CD8-positive, alpha-beta memory T cell (primary cell): ENCODE measurements at regions not wholly inside any gene's neighbourhood (a gene's known extent, or its start where the extent isn't known, plus 50 kb on each side); places are given as distances from the start of the nearest gene placed in this dataset.

Experiments
- CTCF ChIA-PET: fragments of 350-600 bp; sonication (Branson Sonifier 250); formaldehyde crosslinking; loops from one replicate; lab custom pipeline; 2021; ENCODE audit warnings: antibody characterized with exemption; lab: Charles Lee
- POLR2A ChIA-PET: fragments of 350-600 bp; sonication (Branson Sonifier 250); formaldehyde crosslinking; loops from one replicate; lab custom pipeline; 2021; ENCODE audit warnings: antibody characterized with exemption; lab: Charles Lee
- DNase-seq, 5 donors: peaks; one replicate each; pipeline versions ENCODE4 v3.0.0 to v3.0.0-alpha.2; 2020 to 2022; ENCODE audit warnings: mixed read lengths in 1 of 5
- H3K27ac ChIP-seq: one replicate; pipeline ENCODE4 v1.7.0; 2013; ENCODE audit warnings: low read depth, mild to moderate bottlenecking, low read length, moderate library complexity
- H3K27me3 ChIP-seq: 2 replicates; pipeline ENCODE4 v1.7.0; 2013; ENCODE audit warnings: low read length, mild to moderate bottlenecking; ENCODE audit not compliant: insufficient read depth, poor library complexity, severe bottlenecking
- H3K36me3 ChIP-seq: 2 replicates; pipeline ENCODE4 v1.7.0; 2013; ENCODE audit warnings: mild to moderate bottlenecking, low read length, moderate library complexity; ENCODE audit not compliant: insufficient read depth
- H3K4me1 ChIP-seq: 2 replicates; pipeline ENCODE4 v1.7.0; 2013; ENCODE audit warnings: mild to moderate bottlenecking, low read length, moderate library complexity; ENCODE audit not compliant: insufficient read depth
- H3K4me3 ChIP-seq: 2 replicates; pipeline ENCODE4 v1.7.0; 2013; ENCODE audit warnings: mild to moderate bottlenecking, low read length
- H3K9me3 ChIP-seq: 2 replicates; pipeline ENCODE4 v1.7.0; 2013; ENCODE audit warnings: mild to moderate bottlenecking, low read length
- H3K27ac Mint-ChIP-seq, 8 donors: one replicate each; pipeline ENCODE4 v1.8.0; 2020 to 2021; ENCODE audit warnings: mixed read lengths in 8 of 8, mild to moderate bottlenecking in 6 of 8, inconsistent platforms in 3 of 8, moderate library complexity in 3 of 8
- H3K27me3 Mint-ChIP-seq, 2 donors: one replicate each; pipeline ENCODE4 v1.8.0; 2020 to 2021; ENCODE audit warnings: mixed read lengths in 2 of 2, mild to moderate bottlenecking in 1 of 2, moderate library complexity in 1 of 2
- H3K36me3 Mint-ChIP-seq, 3 donors: one replicate each; pipeline ENCODE4 v1.8.0; 2020 to 2021; ENCODE audit warnings: mixed read lengths in 3 of 3, inconsistent platforms in 1 of 3, mild to moderate bottlenecking in 1 of 3
- H3K4me1 Mint-ChIP-seq, 3 donors: one replicate each; pipeline ENCODE4 v1.8.0; 2020 to 2021; ENCODE audit warnings: mixed read lengths in 3 of 3, inconsistent platforms in 1 of 3, mild to moderate bottlenecking in 1 of 3
- H3K4me3 Mint-ChIP-seq, 7 donors: one replicate each; pipeline ENCODE4 v1.8.0; 2020 to 2021; ENCODE audit warnings: mixed read lengths in 7 of 7, mild to moderate bottlenecking in 6 of 7, moderate library complexity in 4 of 7, inconsistent platforms in 2 of 7
- H3K9me3 Mint-ChIP-seq, 5 donors: one replicate each; pipeline ENCODE4 v1.8.0; 2020 to 2022; ENCODE audit warnings: mixed read lengths in 5 of 5, mild to moderate bottlenecking in 3 of 5, moderate library complexity in 2 of 5, inconsistent platforms in 1 of 5

DNA sequence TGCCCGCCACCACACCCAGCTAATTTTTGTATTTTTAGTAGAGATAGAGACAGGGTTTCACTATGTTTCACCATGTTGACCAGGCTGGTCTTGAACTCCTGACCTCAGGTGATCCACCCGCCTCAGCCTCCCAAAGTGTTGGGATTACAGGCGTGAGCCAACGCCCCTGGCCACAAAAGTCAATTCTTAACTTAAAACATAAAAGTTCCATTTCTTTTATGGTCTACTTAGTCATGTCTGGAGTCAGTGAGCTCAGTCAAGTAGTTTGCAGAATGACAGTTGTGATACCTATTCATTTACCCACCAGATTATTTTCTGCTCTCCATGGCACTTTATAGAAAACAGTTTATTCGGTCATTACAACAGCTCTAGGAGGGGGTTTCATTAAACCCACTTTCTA lies 103.1 kb upstream of the ESR1 start:
- Mint-ChIP-seq H3K4me1 (peaks cover 16 to 31% (median 23%) of the 10 kb centered on the region in 3 donors), H3K36me3 (no peaks in the 10 kb centered on the region), H3K4me3 (no peak overlapping the region), H3K27me3 (no peaks in the 10 kb centered on the region), H3K9me3 (no peaks in the 10 kb centered on the region), H3K27ac (no peak overlapping the region)
- no peak for DNase-seq
- no peak overlapping the region for H3K27ac ChIP-seq
- H3K4me3 ChIP-seq = no peak overlapping the region
- CTCF ChIA-PET = interaction anchor here (0.9 kb wide), 1 partner anchor 12 kb away, joined by 3 read pairs; no protein-coding TSS in a partner anchor
- POLR2A ChIA-PET = no interaction called here
- H3K9me3 ChIP-seq = no peaks in the 10 kb centered on the region
- peaks cover 12% of the 10 kb centered on the region for H3K4me1 ChIP-seq
- H3K36me3 ChIP-seq = no peaks in the 10 kb centered on the region
- H3K27me3 ChIP-seq = no peaks in the 10 kb centered on the region

DNA sequence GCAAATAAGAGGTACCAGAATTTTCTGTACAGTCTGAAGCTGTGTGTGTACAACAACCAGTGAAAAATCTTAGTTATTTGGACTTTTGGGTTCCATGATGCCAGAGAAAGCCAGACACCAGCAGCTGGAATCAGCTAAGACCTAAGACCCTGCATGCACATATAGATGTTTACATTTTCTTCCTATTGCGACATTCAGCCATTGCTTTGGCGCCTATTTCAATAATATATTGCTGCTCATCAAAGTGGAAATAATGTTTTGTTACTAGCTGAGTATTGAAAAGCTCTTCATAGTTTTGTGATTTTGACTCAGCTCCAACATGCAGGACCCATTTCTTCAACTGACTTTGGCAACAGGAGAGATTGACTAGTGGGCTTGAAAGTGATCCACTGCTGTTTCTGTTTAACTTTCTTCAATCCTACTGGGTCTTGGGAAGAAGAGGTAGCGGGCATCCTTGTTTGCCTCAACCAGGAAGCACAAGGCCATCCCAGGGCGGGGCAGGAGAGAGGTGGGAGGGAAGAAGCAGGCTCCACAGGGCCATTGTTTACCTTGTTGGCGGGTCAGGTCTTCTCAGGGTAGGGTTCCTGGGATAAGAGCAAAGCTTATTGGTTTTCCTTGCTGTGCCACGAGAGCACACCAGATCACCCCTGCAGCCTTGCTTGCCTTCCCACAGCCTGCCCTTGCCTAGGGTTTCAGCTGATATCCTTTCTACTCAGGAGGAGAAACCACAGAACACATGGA lies 101.3 kb upstream of the ESR1 start:
- Mint-ChIP-seq H3K4me1 (peaks cover 15 to 27% (median 23%) of the 10 kb centered on the region in 3 donors), H3K9me3 (peaks cover 0 to 3% (median 0%) of the 10 kb centered on the region in 5 donors)
- no peaks in the 10 kb centered on the region for H3K9me3 ChIP-seq

DNA sequence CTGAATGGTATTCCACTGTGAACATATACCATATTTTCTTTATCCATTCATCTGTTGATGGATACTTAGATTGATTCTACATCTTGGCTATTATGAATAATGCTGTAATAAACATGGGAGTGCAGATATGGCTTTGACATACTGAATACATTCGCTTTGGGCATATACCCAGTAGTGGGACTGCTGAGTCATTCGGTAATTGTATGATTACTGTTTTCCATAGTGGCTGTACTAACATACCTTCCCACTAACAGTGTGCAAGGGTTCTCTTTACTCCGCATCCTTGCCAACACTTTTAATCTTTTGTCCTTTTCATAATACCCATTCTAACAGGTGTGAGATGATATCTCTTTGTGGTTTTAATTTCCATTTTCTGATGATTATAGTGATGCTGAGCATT lies 98.2 kb upstream of the ESR1 start:
- Mint-ChIP-seq H3K9me3 (peaks cover 10 to 28% (median 22%) of the 10 kb centered on the region in 5 donors), H3K27ac (no peak overlapping the region), H3K36me3 (peaks cover 0 to 25% (median 8%) of the 10 kb centered on the region in 3 donors), H3K4me3 (no peak overlapping the region), H3K4me1 (no peaks in the 10 kb centered on the region), H3K27me3 (peaks cover 3 to 11% of the 10 kb centered on the region in 2 donors)
- H3K27me3 ChIP-seq = no peaks in the 10 kb centered on the region
- POLR2A ChIA-PET = no interaction called here
- H3K9me3 ChIP-seq = no peaks in the 10 kb centered on the region
- DNase-seq = no peak
- no peaks in the 10 kb centered on the region for H3K36me3 ChIP-seq
- no peak overlapping the region for H3K4me3 ChIP-seq
- no peak overlapping the region for H3K27ac ChIP-seq
- CTCF ChIA-PET = no interaction called here
- no peaks in the 10 kb centered on the region for H3K4me1 ChIP-seq

More for the DNA sequence above, 101.3 kb upstream of the ESR1 start:
- Mint-ChIP-seq H3K4me3 (no peak overlapping the region), H3K27me3 (no peaks in the 10 kb centered on the region), H3K27ac (no peak overlapping the region), H3K36me3 (no peaks in the 10 kb centered on the region)
- Histone ChIP-seq H3K27me3 (no peaks in the 10 kb centered on the region), H3K4me1 (peaks cover 12% of the 10 kb centered on the region), H3K27ac (no peak overlapping the region), H3K4me3 (no peak overlapping the region), H3K36me3 (no peaks in the 10 kb centered on the region)
- no peak for DNase-seq
- POLR2A ChIA-PET = no interaction called here
- CTCF ChIA-PET = no interaction called here

DNA sequence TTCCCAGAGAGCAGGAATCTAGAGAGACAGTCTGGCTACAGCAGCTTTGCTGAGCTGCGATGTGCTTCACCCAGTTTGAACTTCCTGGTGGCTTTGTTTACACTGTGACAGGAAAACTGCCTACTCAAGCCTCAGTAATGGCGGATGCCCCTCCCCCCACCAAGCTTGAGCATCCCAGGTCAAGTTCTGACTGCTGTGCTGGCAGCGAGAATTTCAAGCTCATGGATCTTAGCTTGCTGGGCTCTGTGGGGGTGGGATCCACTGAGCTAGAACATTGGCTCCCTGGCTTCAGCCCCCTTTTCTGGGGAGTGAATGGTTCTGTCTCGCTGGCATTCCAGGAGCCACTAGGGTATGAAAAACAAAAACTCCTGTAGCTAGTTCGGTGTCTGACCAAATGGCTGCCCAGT lies 91.0 kb upstream of the ESR1 start:
- Histone ChIP-seq H3K4me3 (no peak overlapping the region), H3K27me3 (no peaks in the 10 kb centered on the region), H3K9me3 (no peaks in the 10 kb centered on the region), H3K4me1 (no peaks in the 10 kb centered on the region), H3K27ac (no peak overlapping the region), H3K36me3 (no peaks in the 10 kb centered on the region)
- CTCF ChIA-PET = interaction anchor here (1.6 kb wide), 1 partner anchor 12 kb away, joined by 3 read pairs; no protein-coding TSS in a partner anchor
- Mint-ChIP-seq H3K27me3 (peaks cover 3 to 11% of the 10 kb centered on the region in 2 donors), H3K27ac (peak overlapping the region in 2 of 8 donors; percentile 12 to 73), H3K4me1 (peaks cover 0 to 13% (median 3%) of the 10 kb centered on the region in 3 donors), H3K4me3 (peak overlapping the region in 1 of 7 donors; percentile 71), H3K36me3 (peaks cover 0 to 29% (median 16%) of the 10 kb centered on the region in 3 donors), H3K9me3 (peaks cover 10 to 35% (median 23%) of the 10 kb centered on the region in 5 donors)
- DNase-seq = no peak
- POLR2A ChIA-PET = no interaction called here

DNA sequence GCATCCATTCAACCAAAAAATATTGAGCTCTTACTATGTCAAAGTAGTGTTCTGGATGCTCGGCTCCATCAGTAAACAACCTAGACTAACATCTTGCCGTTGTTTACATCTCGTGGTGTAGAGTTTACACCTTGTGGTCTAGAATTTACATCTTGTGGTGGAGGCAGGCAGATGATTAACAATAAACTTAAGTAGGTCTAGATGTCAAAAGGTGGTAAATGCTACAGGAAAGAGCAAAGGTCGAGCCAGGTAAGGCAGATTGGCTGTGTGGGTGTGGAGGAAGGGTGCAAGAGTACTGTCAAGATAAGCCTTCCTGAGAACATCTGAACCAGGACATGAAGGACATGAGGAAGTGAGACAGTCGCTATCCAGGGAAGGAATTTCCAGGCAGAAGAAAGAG lies 88.4 kb upstream of the ESR1 start:
- no peaks in the 10 kb centered on the region for H3K27me3 ChIP-seq
- CTCF ChIA-PET = no interaction called here
- H3K4me3 ChIP-seq = no peak overlapping the region
- H3K4me1 ChIP-seq = peaks cover 7% of the 10 kb centered on the region
- no peak overlapping the region for H3K4me3 Mint-ChIP-seq
- H3K27ac Mint-ChIP-seq = peak overlapping the region in 1 of 8 donors; percentile 54
- no peak overlapping the region for H3K27ac ChIP-seq
- peaks cover 3 to 13% (median 7%) of the 10 kb centered on the region in 3 donors for H3K4me1 Mint-ChIP-seq
- no peak for DNase-seq
- H3K9me3 ChIP-seq = no peaks in the 10 kb centered on the region
- peaks cover under 1 to 7% of the 10 kb centered on the region in 2 donors for H3K27me3 Mint-ChIP-seq
- no peaks in the 10 kb centered on the region for H3K36me3 ChIP-seq
- POLR2A ChIA-PET = no interaction called here
- peaks cover 0 to 9% (median 8%) of the 10 kb centered on the region in 3 donors for H3K36me3 Mint-ChIP-seq
- H3K9me3 Mint-ChIP-seq = peaks cover under 1 to 12% (median 12%) of the 10 kb centered on the region in 5 donors

DNA sequence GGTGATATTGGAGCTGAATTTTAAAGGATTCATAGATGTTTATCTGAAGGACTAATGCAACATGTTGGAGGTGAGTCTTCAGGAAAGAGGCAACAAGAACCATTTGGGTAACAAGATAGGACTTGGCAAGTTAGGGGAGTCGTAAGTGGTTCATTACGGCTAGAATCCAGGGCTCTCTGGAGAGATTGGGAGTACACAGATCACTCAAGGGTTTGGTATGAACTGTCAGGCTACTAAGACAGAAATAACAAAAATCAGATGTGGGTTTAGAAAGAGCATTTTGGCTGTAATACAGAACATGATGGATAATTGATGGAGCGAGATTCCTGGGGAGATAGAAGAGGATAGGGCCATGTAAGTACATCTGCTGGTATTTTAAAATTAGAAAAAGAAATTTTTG lies 86.3 kb upstream of the ESR1 start:
- POLR2A ChIA-PET = no interaction called here
- H3K4me3 Mint-ChIP-seq = no peak overlapping the region
- no peaks in the 10 kb centered on the region for H3K36me3 ChIP-seq
- peaks cover 7% of the 10 kb centered on the region for H3K4me1 ChIP-seq
- H3K27ac Mint-ChIP-seq = no peak overlapping the region
- no peak for DNase-seq
- H3K9me3 Mint-ChIP-seq = no peaks in the 10 kb centered on the region
- H3K4me1 Mint-ChIP-seq = peaks cover 0 to 9% (median 7%) of the 10 kb centered on the region in 3 donors
- CTCF ChIA-PET = no interaction called here
- peaks cover 0 to 7% of the 10 kb centered on the region in 2 donors for H3K27me3 Mint-ChIP-seq
- no peaks in the 10 kb centered on the region for H3K27me3 ChIP-seq
- no peaks in the 10 kb centered on the region for H3K9me3 ChIP-seq
- H3K27ac ChIP-seq = no peak overlapping the region
- H3K36me3 Mint-ChIP-seq = peaks cover 0 to 1% (median 0%) of the 10 kb centered on the region in 3 donors
- H3K4me3 ChIP-seq = no peak overlapping the region

DNA sequence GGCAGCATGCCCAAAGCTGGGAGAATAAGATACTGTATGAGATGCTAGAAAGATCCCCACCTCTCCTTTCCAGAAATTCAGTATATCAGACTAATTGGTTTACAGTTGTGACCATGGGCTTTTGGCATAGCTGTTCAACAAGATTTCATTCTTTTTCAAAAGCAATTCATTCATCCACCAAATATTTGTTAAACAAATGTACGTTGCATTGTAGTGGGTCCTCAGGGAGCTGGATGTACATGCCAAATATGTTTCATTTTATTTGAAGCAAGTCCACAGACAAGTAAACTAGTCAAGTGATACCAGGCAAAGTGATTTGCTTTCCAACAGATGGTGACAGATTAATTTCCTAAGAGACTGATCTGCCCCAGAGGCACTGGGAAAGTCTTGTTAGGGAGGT lies 85.8 kb upstream of the ESR1 start:
- Mint-ChIP-seq H3K9me3 (no peaks in the 10 kb centered on the region), H3K36me3 (peaks cover 0 to 1% (median 0%) of the 10 kb centered on the region in 3 donors), H3K4me1 (peaks cover 0 to 7% (median 7%) of the 10 kb centered on the region in 3 donors), H3K27me3 (peaks cover 0 to 7% of the 10 kb centered on the region in 2 donors), H3K27ac (no peak overlapping the region), H3K4me3 (no peak overlapping the region)
- H3K9me3 ChIP-seq = no peaks in the 10 kb centered on the region
- H3K27ac ChIP-seq = no peak overlapping the region
- peaks cover 7% of the 10 kb centered on the region for H3K4me1 ChIP-seq
- no peak for DNase-seq
- no peak overlapping the region for H3K4me3 ChIP-seq
- no peaks in the 10 kb centered on the region for H3K27me3 ChIP-seq
- POLR2A ChIA-PET = no interaction called here
- no peaks in the 10 kb centered on the region for H3K36me3 ChIP-seq
- CTCF ChIA-PET = no interaction called here

DNA sequence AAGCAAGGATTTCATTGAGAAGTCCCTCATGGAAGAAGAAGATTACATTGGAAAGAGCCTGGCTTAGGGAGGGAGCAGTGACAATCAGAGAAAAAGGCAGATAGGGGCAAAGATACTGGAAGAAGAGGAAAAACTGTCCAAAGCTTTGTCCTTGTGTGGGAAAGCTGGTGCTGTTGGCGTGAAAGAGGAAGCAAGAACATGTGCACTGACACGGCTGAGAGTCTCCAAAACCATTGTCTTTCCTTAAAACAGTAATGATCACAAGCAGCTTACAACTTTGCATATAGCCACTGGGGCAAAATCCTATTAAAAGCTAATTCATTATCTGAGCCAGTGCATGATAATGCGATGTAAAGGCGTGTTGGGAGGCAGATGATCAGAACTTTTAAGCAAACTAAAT lies 85.1 kb upstream of the ESR1 start:
- CTCF ChIA-PET = no interaction called here
- peaks cover 7% of the 10 kb centered on the region for H3K4me1 ChIP-seq
- H3K4me3 ChIP-seq = no peak overlapping the region
- H3K4me1 Mint-ChIP-seq = peaks cover 0 to 7% (median 7%) of the 10 kb centered on the region in 3 donors
- H3K4me3 Mint-ChIP-seq = no peak overlapping the region
- H3K27me3 Mint-ChIP-seq = peaks cover 0 to 7% of the 10 kb centered on the region in 2 donors
- no peak overlapping the region for H3K27ac ChIP-seq
- no peak for DNase-seq
- H3K9me3 Mint-ChIP-seq = no peaks in the 10 kb centered on the region
- POLR2A ChIA-PET = no interaction called here
- no peak overlapping the region for H3K27ac Mint-ChIP-seq
- no peaks in the 10 kb centered on the region for H3K36me3 ChIP-seq
- H3K36me3 Mint-ChIP-seq = peaks cover 0 to 1% (median 0%) of the 10 kb centered on the region in 3 donors
- no peaks in the 10 kb centered on the region for H3K27me3 ChIP-seq
- H3K9me3 ChIP-seq = no peaks in the 10 kb centered on the region
